Smooth muscle cell (in vitro differentiated cells): ENCODE measurements at regions not wholly inside any gene's neighbourhood (a gene's known extent, or its start where the extent isn't known, plus 50 kb on each side); places are given as distances from the start of the nearest gene placed in this dataset.

ENCODE experiments used
- DNase-seq: peaks from one replicate; lab custom pipeline; 2025; ENCODE audit not compliant: unreplicated experiment; lab: John Stamatoyannopoulos, UW
- H2AFZ ChIP-seq: fragments of 200-600 bp; sonication (generic); 2 replicates; pipeline ENCODE4 v1.6.0; 2016; ENCODE audit warnings: antibody characterized with exemption, low read depth, mild to moderate bottlenecking
- H3F3A ChIP-seq: fragments of 200-600 bp; sonication (generic); 2 replicates; pipeline ENCODE4 v1.6.0; 2017; ENCODE audit warnings: antibody characterized with exemption, low read depth
- H3K27ac ChIP-seq: fragments of 200-600 bp; sonication (generic); 2 replicates; pipeline ENCODE4 v1.5.1; 2016; ENCODE audit warnings: low read depth, mild to moderate bottlenecking
- H3K27me3 ChIP-seq: fragments of 200-600 bp; sonication (generic); 2 replicates; pipeline ENCODE4 v1.6.1; 2016; ENCODE audit warnings: low read depth, mild to moderate bottlenecking
- H3K36me3 ChIP-seq: fragments of 200-600 bp; sonication (generic); 2 replicates; pipeline ENCODE4 v1.5.1; 2016; ENCODE audit warnings: low read depth
- H3K4me1 ChIP-seq: fragments of 200-600 bp; sonication (generic); 2 replicates; pipeline ENCODE4 v1.5.1; 2016; ENCODE audit warnings: low read depth
- H3K4me2 ChIP-seq: fragments of 200-600 bp; sonication (generic); 2 replicates; pipeline ENCODE4 v1.6.0; 2016; ENCODE audit warnings: mild to moderate bottlenecking
- H3K4me3 ChIP-seq: fragments of 200-600 bp; sonication (generic); 2 replicates; pipeline ENCODE4 v1.5.1; 2016; ENCODE audit warnings: mild to moderate bottlenecking
- H3K79me2 ChIP-seq: fragments of 200-600 bp; sonication (generic); 2 replicates; pipeline ENCODE4 v1.6.0; 2016; ENCODE audit warnings: low read depth, mild to moderate bottlenecking
- H3K9ac ChIP-seq: fragments of 200-600 bp; sonication (generic); 2 replicates; pipeline ENCODE4 v1.6.0; 2016; ENCODE audit warnings: low read depth
- H3K9me3 ChIP-seq: fragments of 200-600 bp; sonication (generic); replicated peaks from 2 replicates; pipeline ENCODE4 v1.5.1; 2016; ENCODE audit warnings: low read depth
- H4K20me1 ChIP-seq: fragments of 200-600 bp; sonication (generic); 2 replicates; pipeline ENCODE4 v1.6.0; 2016; ENCODE audit warnings: low read depth
- CTCF ChIP-seq: fragments of 200-600 bp; sonication (generic); IDR thresholded peaks from 2 replicates; pipeline ENCODE4 v1.5.1; 2017; ENCODE audit warnings: borderline replicate concordance, mild to moderate bottlenecking, antibody characterized with exemption; ENCODE audit not compliant: insufficient read depth, poor library complexity, severe bottlenecking
- WGBS: methylation state at CpG from one replicate; pipeline ENCODE4 v1.1.7; 2016; ENCODE audit warnings: low lambda C conversion rate; 5-methylcytosine and 5-hydroxymethylcytosine counted together

GRCh38 chr3:127446756-127447155, 143.8 kb downstream of the TPRA1 start:
- H4K20me1 ChIP-seq = no peaks in the 10 kb centered on the region
- H3K4me2 ChIP-seq = no peak overlapping the region
- H3K27me3 ChIP-seq = peaks cover 4% of the 10 kb centered on the region
- no peaks in the 10 kb centered on the region for H3K9me3 ChIP-seq
- H3K36me3 ChIP-seq = no peaks in the 10 kb centered on the region
- no peak overlapping the region for H2AFZ ChIP-seq
- H3K4me3 ChIP-seq = no peak overlapping the region
- WGBS = 91% methylated on average over 4 of the region's 4 CpGs
- H3K27ac ChIP-seq = no peak overlapping the region
- TF ChIP-seq CTCF = no peak
- H3K79me2 ChIP-seq = no peaks in the 10 kb centered on the region
- no peak overlapping the region for H3K9ac ChIP-seq
- no peaks in the 10 kb centered on the region for H3F3A ChIP-seq
- no peak for DNase-seq
- no peaks in the 10 kb centered on the region for H3K4me1 ChIP-seq

GRCh38 chr3:127445581-127446343, 144.8 kb downstream of the TPRA1 start:
- H3K79me2 ChIP-seq = no peaks in the 10 kb centered on the region
- no peaks in the 10 kb centered on the region for H3K4me1 ChIP-seq
- H3K9me3 ChIP-seq = no peaks in the 10 kb centered on the region
- no peak overlapping the region for H2AFZ ChIP-seq
- no peak overlapping the region for H3K4me3 ChIP-seq
- 89% methylated on average over 14 of the region's 14 CpGs for WGBS
- DNase-seq = no peak
- H3K36me3 ChIP-seq = no peaks in the 10 kb centered on the region
- no peak for TF ChIP-seq CTCF
- no peaks in the 10 kb centered on the region for H3F3A ChIP-seq
- peaks cover 4% of the 10 kb centered on the region for H3K27me3 ChIP-seq
- H4K20me1 ChIP-seq = no peaks in the 10 kb centered on the region
- no peak overlapping the region for H3K27ac ChIP-seq
- H3K9ac ChIP-seq = no peak overlapping the region
- no peak overlapping the region for H3K4me2 ChIP-seq

GRCh38 chr3:127444761-127445160, 145.8 kb downstream of the TPRA1 start:
- Histone ChIP-seq H3K9ac (no peak overlapping the region), H3K27ac (no peak overlapping the region), H3K27me3 (peaks cover 4% of the 10 kb centered on the region), H4K20me1 (no peaks in the 10 kb centered on the region), H2AFZ (no peak overlapping the region), H3K4me3 (no peak overlapping the region), H3K36me3 (no peaks in the 10 kb centered on the region), H3F3A (no peaks in the 10 kb centered on the region), H3K4me1 (no peaks in the 10 kb centered on the region), H3K9me3 (no peaks in the 10 kb centered on the region), H3K79me2 (no peaks in the 10 kb centered on the region), H3K4me2 (no peak overlapping the region)
- no peak for TF ChIP-seq CTCF
- no peak for DNase-seq
- 71% methylated on average over 2 of the region's 2 CpGs for WGBS
